ENCODE measurements at regions not wholly inside any gene's neighbourhood (a gene's known extent, or its start where the extent isn't known, plus 50 kb on each side); places are given as distances from the start of the nearest gene placed in this dataset.
"Not testable (repeated sequence)": the region's sequence is repeated elsewhere in the genome, so short reads cannot be mapped to it uniquely, and the experiment has no call there.

DNA sequence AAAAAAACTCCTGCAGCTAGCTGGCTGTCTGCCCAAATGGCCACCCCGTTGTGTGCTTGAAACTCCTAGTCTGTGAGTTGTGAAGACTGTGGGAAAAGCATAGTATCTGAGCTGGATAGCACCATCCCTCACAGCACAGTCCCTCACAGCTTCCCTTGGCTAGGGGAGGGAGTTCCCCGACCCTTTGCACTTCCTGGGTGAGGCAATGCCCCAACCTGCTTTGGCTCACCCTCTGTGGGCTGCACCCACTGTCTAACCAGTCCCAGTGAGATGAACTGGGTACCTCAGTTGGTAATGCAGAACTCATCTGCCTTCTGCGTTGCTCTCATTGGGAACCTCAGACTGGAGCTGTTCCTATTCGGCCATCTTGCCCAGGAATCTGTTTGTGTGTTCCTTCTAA lies 260.6 kb upstream of the STXBP5 start:
- no peak for DNase-seq

DNA sequence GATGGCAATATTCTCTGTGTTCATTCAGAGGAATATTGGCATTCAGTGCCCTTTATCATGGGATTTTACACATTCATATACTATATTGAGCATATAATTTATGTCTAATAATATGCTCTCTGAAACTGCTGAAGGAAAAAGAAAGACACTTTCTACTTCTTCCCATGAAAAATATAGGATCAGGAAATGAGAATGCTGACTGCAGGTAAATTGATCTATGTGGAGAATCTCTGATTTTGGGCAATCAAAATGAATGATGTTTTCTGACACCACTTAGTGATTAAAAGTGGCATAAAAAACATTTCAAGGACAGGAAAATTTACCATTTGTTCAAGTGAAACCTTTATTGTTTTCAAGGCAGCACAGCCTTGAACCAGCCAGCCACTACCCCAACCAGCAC lies 260.1 kb upstream of the STXBP5 start:
- DNase-seq = no peak

DNA sequence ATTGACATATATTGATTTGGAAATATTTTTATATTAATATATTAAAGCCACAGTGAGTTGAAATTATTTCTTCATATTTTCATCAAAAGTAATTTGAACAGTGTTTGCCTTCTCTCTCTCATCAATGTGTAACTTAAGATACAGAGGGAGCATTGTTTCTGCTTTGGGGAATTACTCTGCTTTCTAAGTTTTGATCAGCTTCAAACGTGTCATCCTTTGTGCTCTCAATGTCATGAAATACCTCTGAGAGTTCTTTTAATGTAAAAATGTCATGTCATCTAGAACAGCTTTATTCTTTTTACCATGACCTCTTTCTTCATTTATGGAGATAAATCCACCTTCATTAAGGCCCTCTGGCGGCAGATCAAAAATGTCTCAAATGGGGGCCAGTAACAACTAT lies 259.4 kb upstream of the STXBP5 start:
- no peak for DNase-seq

DNA sequence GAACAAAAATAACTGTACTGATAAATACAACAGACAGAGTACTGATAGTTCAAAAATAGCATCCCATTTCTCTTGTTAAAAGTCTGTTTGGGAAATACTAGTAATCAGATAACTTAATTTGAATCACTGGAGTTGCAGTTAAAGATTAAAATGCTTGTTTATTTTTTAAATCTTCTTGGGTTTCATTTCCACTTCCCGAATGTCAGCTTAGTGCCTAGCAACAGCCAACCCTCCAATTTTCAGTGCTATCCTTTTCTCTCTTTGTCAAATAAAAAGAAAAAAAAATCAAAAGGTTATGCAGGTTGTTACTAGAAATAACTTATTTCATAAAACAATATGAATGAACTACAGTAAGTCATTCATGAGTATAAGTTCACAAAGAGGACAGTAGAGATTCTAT lies 257.7 kb upstream of the STXBP5 start:
- no peak for DNase-seq

DNA sequence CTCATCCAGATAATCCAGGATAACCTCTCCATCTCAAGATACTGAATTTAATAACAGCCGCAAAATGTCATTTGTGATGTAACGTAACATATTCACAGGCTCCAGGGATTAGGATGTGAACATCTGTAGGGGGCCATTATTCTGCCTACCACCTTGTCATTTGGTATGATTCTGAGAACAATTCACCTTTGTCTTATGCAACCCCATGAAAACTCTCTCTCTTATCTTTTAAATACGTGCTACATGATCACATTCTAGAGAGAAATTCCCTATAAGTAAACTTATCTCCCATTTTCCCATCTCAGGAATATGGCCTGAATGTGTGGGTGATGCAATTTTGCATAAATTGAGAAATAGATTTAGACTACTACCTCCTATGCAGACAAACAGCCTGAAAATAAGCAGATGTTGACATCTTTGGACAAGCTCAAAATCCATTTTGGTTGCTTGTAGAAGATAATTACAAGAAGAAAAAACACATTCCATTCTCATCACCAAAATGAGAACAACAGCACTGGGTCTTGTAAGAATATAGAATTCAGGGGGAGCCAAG lies 255.4 kb upstream of the STXBP5 start:
- DNase-seq = no peak

DNA sequence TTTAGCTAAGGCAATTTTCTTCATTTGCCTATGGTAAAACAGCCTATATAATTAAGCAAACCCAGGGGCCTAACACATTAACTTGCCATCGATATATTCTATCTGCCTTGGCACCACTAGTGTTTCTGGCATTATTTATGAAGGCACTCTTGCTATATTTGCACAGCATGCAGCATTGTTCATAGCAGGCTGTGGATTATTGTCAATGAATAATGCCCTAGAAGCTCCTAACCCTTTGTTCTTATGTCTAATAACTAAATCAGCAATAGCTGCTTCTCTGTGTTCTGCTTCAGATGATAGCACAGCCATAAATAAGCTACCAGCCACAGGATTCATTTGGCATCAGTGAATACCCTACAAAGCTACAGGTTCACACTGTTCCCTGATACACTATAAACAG lies 254.8 kb upstream of the STXBP5 start:
- DNase-seq = no peak

DNA sequence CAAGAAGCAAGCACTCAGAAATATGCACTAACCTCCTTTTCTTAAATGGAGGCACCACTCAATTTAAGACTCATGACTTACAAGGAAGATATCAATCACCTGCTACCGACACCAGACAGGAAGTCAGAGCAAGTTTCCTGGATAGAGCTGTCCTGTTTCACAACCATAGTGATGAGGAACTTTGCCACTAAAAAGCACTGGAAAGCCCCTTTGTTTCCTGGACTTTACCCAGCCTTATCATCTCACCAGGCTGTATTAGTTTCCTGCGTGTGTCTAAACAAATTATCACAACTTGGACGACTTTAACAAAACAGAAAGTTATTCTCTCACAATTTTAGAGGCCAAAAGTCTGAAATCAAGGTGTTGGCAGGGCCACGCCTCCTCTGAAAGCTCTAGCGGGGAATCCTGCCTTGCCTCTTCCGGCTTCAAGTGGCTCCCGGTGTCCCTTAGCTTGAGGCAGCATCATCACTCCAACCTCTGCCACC lies 253.8 kb upstream of the STXBP5 start:
- DNase-seq = no peak

DNA sequence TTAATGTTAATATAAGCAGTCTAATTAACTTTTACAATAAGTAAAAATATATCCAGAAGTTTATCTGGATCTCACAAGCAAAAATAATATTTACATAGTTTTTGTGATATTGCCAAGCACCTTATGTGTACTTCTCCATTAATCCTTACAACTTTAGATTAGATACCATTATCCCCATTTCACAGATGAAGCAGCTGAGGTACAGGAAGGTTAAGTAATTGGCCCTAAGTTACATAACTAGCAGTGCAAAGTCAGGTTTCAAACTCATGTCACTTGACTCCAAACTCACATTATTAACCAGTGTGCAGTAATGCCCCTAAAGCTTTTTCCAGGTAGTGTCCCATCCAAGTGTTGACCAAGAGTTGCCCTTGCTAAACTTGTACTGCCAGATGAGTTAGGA lies 248.6 kb upstream of the STXBP5 start:
- no peak for DNase-seq

DNA sequence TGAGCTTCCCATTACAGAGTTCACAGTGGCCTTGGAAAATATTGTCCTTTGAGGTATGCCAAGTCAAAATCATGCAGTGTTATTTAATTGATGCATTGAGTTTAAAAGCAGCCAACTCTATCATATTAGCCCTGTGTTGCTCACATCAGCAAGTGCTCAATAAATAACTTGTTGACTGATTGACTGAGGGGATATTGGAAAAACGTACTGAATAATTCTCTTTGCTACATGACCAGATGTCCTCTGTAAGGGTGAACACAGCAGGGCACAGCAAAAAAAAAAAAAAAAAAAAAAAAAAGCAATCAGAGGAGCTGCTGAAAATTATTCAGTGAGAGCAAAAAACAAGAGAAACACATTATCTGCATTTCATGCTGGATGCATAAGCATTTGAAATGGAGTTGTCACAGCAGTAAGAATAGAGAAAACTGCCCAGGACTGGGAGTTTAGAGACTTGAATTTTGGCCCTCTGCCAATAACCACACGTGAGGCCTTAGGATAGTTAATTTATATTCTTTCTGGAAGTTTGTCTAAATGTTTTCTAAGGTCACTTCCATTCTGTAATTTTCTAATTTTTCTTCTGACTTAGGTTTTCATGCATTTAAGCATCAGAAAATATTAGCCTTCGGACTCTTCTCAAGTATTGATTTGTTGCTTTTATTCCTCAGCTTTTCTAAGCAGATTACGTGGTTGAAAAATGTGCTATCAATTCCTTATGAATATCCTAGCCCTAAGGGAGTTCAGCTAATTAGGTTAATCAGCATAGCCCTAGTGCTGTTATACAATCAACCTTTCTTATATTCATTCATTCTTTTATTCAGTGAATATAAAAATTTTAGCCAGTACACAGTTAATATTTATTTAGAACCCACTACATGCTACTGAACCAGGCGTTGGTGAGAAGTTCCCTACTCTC lies 246.8 kb upstream of the STXBP5 start:
- DNase-seq = no peak

DNA sequence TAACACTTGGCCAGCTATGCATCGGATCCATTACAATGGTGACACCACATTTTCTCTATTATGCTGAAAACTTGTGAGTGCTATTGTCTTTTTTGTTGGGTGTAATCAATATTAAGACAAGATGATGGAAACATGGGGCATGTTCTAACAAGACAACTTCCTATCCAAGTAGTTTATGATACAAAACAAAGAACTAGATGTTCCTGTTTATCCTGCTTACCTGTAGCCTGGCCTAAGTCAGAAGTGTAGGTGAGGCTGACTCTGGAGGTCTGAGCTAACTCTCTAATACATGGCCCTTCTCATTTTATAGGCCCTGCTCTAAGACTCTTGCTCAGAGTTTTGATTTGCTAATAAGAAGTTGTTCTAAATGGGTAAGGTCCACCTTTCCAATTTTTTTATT lies 242.4 kb upstream of the STXBP5 start:
- no peak for DNase-seq

DNA sequence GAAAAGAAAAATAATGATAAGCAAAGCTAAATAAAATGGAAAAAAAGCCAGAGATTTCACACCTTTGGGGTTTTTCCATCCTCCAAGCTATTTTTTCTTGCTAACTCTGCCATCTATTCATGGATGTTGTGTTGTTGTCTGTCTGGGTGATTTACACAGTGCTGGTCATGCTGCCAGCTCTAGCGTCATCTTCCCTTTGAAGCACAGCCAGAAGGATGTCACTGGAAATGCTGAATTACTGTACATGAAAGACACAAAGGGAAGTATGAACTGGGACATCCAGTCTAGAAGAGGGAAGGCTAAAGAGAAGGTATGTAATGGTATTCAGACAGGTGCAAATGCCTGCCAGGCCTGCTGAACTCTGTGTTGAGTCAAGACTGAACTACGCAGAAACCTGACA lies 241.9 kb upstream of the STXBP5 start:
- DNase-seq = no peak

DNA sequence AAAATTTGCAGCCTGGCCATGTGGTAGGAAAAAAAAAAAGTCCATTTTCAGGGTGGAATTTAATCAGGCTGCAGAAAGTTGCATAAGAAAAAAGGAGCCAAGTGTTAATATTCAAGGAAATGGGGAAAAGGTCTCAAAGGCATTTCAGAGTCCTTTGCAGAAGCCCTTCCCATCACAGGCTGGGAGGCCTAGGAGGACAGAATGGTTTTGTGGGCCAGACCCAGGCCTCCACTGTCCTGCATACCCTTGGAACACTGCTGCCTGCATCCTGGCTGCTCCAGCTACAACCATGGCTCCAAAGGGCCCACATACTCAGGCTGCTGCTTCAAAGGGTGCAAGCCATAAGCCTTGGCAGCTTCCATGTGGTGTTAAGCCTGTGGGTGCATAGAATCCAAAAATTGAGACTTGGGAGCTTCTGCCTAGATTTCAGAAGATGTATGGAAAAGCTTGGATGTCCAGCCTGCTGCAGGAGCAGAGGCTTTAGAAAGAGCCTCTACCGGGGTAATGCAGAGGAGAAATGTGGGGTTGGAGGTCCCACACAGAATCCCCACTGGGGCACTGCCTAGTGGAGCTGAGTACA lies 239.0 kb upstream of the STXBP5 start:
- DNase-seq = no peak

DNA sequence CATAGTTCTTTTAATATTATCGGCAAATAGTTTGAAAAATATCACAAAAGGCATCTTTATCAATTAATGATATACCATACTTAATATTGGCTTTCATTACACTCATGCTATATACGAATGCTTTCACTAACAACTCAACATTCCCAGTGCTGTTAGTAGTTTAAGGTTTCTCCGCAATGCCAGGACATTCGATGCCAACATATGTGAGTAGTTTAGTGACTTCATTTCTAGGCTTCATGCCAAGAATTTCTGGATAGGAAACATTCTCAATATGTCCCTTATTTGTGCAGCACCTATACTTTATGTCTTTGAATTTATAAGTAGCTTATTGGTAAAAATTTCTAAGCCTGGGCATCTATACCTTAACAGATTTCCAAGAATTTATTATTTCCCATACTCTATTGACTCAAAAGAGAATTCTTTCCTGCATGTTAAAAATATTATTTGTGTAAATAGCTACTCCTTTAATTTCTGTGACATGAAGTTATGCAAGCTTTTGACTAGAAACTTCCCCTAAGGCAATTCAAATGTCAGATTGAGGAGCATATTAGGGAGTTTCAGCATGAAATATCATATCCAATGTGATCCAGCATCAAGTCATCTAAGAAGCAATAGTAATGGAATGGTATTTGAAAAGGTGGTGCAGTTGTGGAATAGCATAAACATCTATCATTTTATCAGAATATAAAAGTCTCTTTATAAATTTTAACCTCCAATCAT lies 236.0 kb upstream of the STXBP5 start:
- peak; percentile 85 for DNase-seq

DNA sequence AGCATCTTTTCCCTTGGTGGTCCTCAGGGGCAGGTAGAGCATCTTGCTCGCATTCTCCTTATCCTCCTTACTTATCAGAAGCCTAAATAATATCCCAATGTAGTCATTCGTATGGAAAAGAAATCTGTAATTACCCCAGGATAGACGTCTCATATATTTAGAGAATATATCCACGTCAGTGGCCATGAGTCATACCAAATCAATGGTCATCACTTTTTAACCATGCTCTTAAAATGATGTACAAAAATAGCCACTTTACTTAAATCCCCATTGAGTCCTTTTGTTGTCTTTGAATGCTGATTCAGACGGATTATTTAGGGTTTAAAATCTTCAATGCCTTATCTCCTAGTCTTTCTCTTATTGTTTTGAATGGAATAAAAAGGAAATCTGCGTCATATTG lies 231.7 kb upstream of the STXBP5 start:
- no peak for DNase-seq

DNA sequence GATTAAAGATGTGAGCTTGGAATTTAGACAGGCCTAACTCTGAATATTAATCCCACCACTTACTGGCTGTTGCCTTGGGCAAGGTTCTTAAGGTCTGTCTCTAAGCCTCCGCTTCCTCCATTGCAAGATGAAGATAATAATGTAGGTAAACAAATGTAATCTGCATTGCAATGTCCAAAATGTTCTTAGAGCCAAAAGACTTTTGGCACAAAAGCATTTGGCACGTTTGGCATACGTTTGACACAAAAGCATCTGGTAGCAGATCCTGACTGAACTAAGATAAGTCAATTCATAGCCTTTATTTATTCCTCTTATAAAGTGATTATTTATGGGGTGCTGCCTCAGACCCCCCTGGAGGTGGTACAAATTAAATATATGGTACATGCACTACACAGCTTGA lies 229.9 kb upstream of the STXBP5 start:
- DNase-seq = no peak

DNA sequence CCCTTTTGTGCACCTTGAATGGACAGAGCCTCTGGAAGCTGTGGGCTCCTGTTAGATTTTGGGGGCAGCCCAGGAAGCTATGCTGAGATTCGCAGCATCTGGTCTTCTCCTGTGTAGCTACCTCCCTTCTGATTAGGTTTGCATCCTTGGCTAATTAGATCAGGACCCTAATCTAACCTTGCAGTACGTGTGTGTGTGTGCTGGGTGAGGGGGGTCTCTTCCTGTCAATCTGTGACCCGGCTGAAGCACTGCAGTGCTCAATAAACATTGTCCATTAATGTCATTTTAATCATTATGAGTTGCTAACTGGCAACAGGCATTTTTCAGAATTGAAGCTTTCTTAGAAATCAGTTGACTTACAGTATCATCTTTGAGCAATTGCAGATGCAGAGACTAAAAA lies 229.1 kb upstream of the STXBP5 start:
- no peak for DNase-seq

DNA sequence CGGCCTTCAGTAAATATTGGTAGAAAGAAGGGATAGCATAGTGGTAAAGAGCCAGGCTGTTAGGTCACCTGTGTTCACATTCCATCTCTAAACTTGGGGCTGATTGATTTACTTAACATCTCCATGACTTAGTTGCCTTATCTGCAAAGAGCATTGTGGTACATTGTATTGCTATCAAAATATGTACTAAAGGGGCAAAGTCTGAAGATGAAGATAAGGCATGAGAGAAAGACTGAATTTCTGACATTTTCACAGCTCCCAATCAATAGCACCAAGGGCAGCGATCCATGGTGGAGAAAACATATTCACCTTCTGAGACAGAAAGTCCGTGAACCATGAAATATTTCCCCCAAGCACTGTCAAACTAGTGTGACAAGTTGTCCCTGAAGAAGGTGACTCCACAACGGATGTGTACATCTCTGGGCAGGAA lies 223.3 kb upstream of the STXBP5 start:
- DNase-seq = no peak

DNA sequence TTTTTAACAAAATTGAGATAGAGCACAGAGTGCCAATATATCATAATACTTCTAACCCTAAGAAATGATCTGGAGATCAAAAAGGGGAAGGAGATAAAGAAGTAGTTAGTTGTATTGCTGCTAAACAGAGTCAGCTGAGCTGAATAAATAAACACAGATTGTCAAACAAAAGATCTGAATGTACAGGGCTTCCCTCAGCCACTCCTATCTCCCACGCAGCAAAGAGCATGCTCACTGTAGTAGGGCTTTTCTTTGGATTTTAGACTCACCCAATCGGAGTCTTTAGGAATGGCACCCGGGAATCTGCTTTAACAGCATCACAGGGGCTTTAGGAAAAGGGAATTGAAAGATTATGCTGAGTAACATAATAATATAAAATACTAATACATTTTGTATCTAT lies 222.2 kb upstream of the STXBP5 start:
- DNase-seq = no peak

DNA sequence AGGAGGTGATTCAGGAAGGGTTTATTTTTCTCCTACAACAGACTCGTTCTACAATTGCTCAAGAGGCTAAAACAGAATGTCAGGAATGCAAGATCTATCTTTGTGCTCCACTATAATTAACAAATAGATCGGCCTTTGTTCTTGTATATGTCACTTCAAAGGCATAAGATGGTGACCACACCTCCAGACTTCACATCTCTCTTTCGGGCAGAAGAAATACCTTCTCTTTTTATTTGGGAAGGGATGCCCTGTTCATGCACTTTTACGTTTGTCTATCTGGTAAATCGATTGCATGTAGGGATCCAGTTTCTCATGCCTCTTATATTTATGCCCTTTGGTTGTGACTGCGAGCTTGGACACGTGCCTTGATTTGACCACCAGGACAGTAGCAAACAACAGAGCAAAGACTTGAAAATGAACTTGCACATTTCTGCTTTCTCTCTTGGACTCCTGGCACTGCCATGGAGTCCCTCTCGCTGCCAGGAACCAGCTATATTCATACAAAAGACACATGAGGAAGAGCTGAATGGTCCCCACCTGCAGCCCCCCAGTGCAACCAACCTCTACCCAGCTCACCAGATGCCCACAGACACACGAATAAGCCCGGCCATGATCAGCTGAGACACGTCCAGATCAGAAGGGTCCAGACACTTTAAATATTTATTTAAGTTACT lies 219.8 kb upstream of the STXBP5 start:
- DNase-seq = no peak

DNA sequence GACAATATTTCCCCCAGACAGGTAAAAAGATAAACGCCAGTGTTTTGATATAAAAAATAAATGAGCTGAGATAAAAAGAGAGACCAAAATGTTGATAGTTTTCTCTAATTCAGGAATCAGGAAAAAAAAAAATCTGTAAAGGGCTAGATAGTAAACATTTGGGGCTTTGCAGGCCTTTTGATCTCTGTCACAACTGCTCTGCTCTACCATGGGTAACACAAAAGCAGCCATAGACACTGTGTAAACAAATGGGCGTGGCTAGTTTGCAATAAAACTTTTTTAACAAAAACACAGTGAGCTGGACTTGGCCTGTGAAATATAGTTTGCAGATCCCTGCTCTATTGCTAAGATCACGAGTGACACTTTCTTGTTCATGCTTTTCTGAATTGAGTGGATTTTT lies 219.1 kb upstream of the STXBP5 start:
- DNase-seq = no peak

DNA sequence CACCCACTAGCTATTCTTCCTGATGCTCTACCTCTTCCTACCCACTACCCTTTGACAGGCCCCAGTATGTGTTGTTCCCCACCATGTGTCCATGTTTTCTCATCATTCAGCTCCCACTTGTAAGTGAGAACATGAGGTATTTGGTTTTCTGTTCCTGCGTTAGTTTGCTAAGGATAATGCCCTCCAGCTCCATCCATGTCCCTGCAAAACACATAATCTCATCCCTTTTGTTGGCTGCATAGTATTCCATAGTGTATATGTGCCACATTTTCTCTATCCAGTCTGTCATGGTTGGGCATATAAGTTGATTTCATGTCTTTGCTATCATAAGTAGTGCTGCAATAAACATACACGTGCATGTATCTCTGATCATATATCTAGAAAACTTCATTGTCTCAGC lies 218.3 kb upstream of the STXBP5 start:
- DNase-seq = no peak

DNA sequence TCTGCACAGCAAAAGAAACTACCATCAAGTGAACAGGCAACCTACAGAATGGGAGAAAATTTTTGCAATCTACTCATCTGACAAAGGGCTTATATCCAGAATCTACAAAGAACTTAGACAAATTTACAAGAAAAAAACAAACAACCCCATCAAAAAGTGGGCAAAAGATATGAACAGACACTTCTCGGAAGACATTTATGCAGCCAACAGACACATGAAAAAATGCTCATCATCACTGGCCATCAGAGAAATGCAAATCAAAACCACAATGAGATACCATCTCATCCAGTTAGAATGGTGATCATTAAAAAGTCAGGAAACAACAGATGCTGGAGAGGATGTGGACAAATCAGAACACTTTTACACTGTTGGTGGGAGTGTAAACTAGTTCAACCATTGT lies 216.3 kb upstream of the STXBP5 start:
- not testable (repeated sequence) for DNase-seq

DNA sequence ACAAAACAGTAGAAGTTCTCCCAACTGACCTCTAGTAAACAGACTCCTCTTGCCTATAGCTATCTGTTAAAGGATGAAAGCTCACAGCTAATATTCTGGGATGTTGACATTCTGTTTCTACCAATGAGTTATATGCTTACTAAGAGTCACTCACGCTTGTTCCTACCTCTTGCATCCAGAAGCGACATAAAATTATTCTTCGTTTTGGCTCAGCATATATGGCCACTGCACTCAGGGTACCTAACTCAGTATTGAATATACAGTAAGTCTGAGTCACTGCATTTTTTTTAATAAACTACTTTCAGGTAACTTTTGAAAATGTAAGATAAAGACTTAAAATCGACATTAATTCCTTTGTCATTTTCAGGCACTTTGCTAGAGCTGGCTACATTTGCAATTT lies 214.4 kb upstream of the STXBP5 start:
- no peak for DNase-seq
